Hepatocyte (in vitro differentiated cells): ENCODE measurements at regions not wholly inside any gene's neighbourhood (a gene's known extent, or its start where the extent isn't known, plus 50 kb on each side); places are given as distances from the start of the nearest gene placed in this dataset.

ENCODE experiments used
- DNase-seq: peaks from one replicate; pipeline ENCODE4 v3.0.0-alpha.2; 2016; ENCODE audit warnings: low spot score
- H2AFZ ChIP-seq: fragments of 200-600 bp; sonication (generic); 2 replicates; pipeline ENCODE4 v1.6.0; 2016; ENCODE audit warnings: antibody characterized with exemption, mild to moderate bottlenecking
- H3K27ac ChIP-seq: fragments of 200-600 bp; sonication (generic); 2 replicates; pipeline ENCODE4 v1.5.1; 2016; ENCODE audit warnings: mild to moderate bottlenecking
- H3K27me3 ChIP-seq: fragments of 200-600 bp; sonication (generic); 2 replicates; pipeline ENCODE4 v1.6.1; 2016
- H3K36me3 ChIP-seq: fragments of 200-600 bp; sonication (generic); replicated peaks from 2 replicates; pipeline ENCODE4 v1.5.1; 2016; ENCODE audit warnings: low read depth; ENCODE audit not compliant: insufficient read depth
- H3K4me1 ChIP-seq: fragments of 200-600 bp; sonication (generic); 2 replicates; pipeline ENCODE4 v1.5.1; 2016; ENCODE audit warnings: mild to moderate bottlenecking, moderate library complexity; ENCODE audit not compliant: insufficient read depth
- H3K4me2 ChIP-seq: fragments of 200-600 bp; sonication (generic); 2 replicates; pipeline ENCODE4 v1.6.0; 2016
- H3K4me3 ChIP-seq: fragments of 200-600 bp; sonication (generic); 2 replicates; pipeline ENCODE4 v1.5.1; 2016; ENCODE audit warnings: mild to moderate bottlenecking
- H3K79me2 ChIP-seq: fragments of 200-600 bp; sonication (generic); 2 replicates; pipeline ENCODE4 v1.6.0; 2017; ENCODE audit warnings: mild to moderate bottlenecking
- H3K9me2 ChIP-seq: fragments of 200-600 bp; sonication (generic); replicated peaks from 2 replicates; pipeline ENCODE4 v1.6.0; 2017; ENCODE audit warnings: mild to moderate bottlenecking; ENCODE audit not compliant: insufficient read depth
- H3K9me3 ChIP-seq: fragments of 200-600 bp; sonication (generic); 2 replicates; pipeline ENCODE4 v1.5.1; 2016; ENCODE audit warnings: low read depth, mild to moderate bottlenecking
- H4K20me1 ChIP-seq: fragments of 200-600 bp; sonication (generic); 2 replicates; pipeline ENCODE4 v1.6.0; 2016; ENCODE audit warnings: mild to moderate bottlenecking; ENCODE audit not compliant: insufficient read depth, poor library complexity, severe bottlenecking
- EZH2 ChIP-seq: fragments of 200-600 bp; sonication (generic); IDR thresholded peaks from 2 replicates; pipeline ENCODE4 v1.6.1; 2016; ENCODE audit warnings: antibody characterized with exemption, mild to moderate bottlenecking, borderline replicate concordance
- EZH2phosphoT487 ChIP-seq: fragments of 200-600 bp; sonication (generic); IDR thresholded peaks from one replicate; pipeline ENCODE4 v1.6.1; 2018; ENCODE audit warnings: antibody characterized with exemption, mild to moderate bottlenecking, low read depth, moderate library complexity; ENCODE audit not compliant: unreplicated experiment, severe bottlenecking
- WGBS: methylation state at CpG from one replicate; pipeline ENCODE4 v1.1.6; 2016; ENCODE audit warnings: low lambda C conversion rate; ENCODE audit errors: missing lambda C conversion rate; 5-methylcytosine and 5-hydroxymethylcytosine counted together
- TF ChIP-seq, protein P1 (sequence below): fragments of 200-600 bp; sonication (generic); IDR thresholded peaks from 2 replicates; pipeline ENCODE4 v1.5.1; 2016; ENCODE audit warnings: antibody characterized with exemption, mild to moderate bottlenecking; ENCODE audit not compliant: poor library complexity

DNA sequence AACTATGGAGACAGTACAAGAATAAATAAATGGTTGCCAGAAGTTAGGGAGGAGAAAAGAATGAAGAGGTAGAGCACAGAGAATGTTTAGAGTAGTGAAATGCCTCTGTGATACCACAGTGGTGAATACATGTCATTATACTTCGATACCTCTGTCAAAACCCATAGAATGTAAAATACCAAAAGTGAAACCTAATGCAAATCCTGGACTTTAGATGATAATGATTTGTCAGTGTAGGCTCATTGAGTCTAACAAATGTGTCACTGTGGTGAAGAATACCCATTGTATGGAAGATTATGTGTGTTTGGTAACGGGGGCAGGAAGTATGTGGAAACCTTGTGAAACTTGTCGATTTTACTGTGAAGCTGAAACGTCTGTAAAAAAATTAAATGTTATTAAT lies 1106.5 kb upstream of the TMPRSS15 start:
- no peaks in the 10 kb centered on the region for H3K27me3 ChIP-seq
- no peaks in the 10 kb centered on the region for H3K36me3 ChIP-seq
- no peak overlapping the region for H3K27ac ChIP-seq
- no peaks in the 10 kb centered on the region for H3K79me2 ChIP-seq
- no peak for TF ChIP-seq EZH2
- TF ChIP-seq, protein P1, sequence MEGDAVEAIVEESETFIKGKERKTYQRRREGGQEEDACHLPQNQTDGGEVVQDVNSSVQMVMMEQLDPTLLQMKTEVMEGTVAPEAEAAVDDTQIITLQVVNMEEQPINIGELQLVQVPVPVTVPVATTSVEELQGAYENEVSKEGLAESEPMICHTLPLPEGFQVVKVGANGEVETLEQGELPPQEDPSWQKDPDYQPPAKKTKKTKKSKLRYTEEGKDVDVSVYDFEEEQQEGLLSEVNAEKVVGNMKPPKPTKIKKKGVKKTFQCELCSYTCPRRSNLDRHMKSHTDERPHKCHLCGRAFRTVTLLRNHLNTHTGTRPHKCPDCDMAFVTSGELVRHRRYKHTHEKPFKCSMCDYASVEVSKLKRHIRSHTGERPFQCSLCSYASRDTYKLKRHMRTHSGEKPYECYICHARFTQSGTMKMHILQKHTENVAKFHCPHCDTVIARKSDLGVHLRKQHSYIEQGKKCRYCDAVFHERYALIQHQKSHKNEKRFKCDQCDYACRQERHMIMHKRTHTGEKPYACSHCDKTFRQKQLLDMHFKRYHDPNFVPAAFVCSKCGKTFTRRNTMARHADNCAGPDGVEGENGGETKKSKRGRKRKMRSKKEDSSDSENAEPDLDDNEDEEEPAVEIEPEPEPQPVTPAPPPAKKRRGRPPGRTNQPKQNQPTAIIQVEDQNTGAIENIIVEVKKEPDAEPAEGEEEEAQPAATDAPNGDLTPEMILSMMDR: no peak
- TF ChIP-seq EZH2phosphoT487: no peak
- no peak for DNase-seq
- no peaks in the 10 kb centered on the region for H4K20me1 ChIP-seq
- no peak overlapping the region for H3K4me2 ChIP-seq
- no peaks in the 10 kb centered on the region for H3K9me3 ChIP-seq
- WGBS: 96% methylated on average over 4 of the region's 4 CpGs
- H3K9me2 ChIP-seq: no peaks in the 10 kb centered on the region
- H3K4me3 ChIP-seq: no peak overlapping the region
- no peaks in the 10 kb centered on the region for H3K4me1 ChIP-seq
- H2AFZ ChIP-seq: no peak overlapping the region

DNA sequence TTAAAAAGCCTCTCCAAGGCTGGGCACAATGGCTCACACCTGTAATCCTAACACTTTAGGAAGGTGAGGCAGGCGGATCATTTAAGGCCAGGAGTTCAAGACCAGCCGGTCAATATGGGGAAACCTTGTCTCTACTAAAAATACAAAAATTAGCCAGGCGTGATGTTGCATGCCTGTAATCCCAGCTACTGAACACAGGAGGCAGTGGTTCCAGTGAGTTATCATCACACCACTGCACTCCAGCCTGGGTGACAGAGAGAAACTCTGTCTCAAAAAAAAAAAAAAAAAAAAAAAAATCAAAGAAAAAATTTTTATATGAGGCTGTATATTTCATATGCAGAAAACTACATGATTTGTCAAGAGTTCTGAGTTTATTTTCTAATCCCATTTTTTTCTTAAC lies 1107.1 kb upstream of the TMPRSS15 start:
- Histone ChIP-seq H3K36me3 (no peaks in the 10 kb centered on the region), H3K79me2 (no peaks in the 10 kb centered on the region), H3K9me3 (no peaks in the 10 kb centered on the region), H2AFZ (no peak overlapping the region), H3K27me3 (no peaks in the 10 kb centered on the region), H3K4me1 (no peaks in the 10 kb centered on the region), H3K4me3 (no peak overlapping the region), H3K9me2 (no peaks in the 10 kb centered on the region), H3K27ac (no peak overlapping the region), H3K4me2 (no peak overlapping the region), H4K20me1 (no peaks in the 10 kb centered on the region)
- WGBS: 100% methylated on average over 3 of the region's 3 CpGs
- TF ChIP-seq, protein P1: no peak
- DNase-seq: no peak

DNA sequence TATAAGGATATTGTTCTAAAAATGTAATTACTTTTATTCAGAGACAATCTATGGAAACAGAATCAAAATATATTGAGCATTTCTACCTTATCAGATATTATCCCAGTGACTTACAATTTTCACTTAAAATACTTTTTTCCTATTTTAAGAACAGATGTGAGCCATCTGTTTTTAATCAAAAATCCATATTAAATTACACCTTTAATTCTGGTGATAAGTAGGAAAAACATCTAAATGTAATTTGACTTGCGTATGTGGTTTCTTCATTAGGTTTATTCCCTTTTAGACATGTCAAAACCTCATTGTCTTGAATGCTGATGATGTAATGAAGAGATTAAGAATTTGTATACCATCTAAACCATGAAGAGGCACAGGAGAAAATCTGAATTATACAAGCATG lies 1118.8 kb upstream of the TMPRSS15 start:
- WGBS: 48% methylated on average over 1 of the region's 1 CpG
- Histone ChIP-seq H3K79me2 (no peaks in the 10 kb centered on the region), H3K27ac (no peak overlapping the region), H3K4me3 (no peak overlapping the region), H3K36me3 (no peaks in the 10 kb centered on the region), H3K4me2 (no peak overlapping the region), H3K27me3 (no peaks in the 10 kb centered on the region), H4K20me1 (no peaks in the 10 kb centered on the region), H2AFZ (no peak overlapping the region), H3K4me1 (no peaks in the 10 kb centered on the region), H3K9me2 (no peaks in the 10 kb centered on the region), H3K9me3 (no peaks in the 10 kb centered on the region)
- DNase-seq: no peak
- TF ChIP-seq EZH2: no peak
- TF ChIP-seq, protein P1: no peak
- no peak for TF ChIP-seq EZH2phosphoT487

DNA sequence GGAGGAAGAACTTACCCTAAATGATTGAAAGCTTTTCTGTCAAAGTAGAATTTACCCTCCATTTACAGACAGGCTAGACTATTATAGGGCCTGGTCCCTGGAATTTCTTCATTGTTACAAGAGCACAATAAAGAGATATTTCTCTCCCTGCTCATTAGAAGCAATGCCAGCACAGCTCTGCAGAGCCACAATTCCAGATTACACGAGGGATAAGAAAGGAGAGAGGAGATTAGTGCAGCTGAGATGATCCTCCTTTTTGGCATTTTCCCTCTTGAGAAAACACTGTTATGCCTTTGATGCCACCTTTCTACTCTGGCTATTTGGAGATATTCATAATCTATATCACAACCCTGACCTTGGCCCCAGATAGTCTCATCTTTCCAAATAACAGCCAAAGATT lies 1119.5 kb upstream of the TMPRSS15 start:
- H3K27me3 ChIP-seq: no peaks in the 10 kb centered on the region
- WGBS: 73% methylated on average over 1 of the region's 1 CpG
- no peak overlapping the region for H3K4me3 ChIP-seq
- H3K4me2 ChIP-seq: no peak overlapping the region
- no peaks in the 10 kb centered on the region for H3K4me1 ChIP-seq
- no peaks in the 10 kb centered on the region for H4K20me1 ChIP-seq
- DNase-seq: no peak
- no peak overlapping the region for H2AFZ ChIP-seq
- no peak overlapping the region for H3K27ac ChIP-seq
- H3K79me2 ChIP-seq: no peaks in the 10 kb centered on the region
- no peaks in the 10 kb centered on the region for H3K36me3 ChIP-seq
- TF ChIP-seq EZH2 (no peak), EZH2phosphoT487 (no peak)
- TF ChIP-seq, protein P1: no peak
- no peaks in the 10 kb centered on the region for H3K9me2 ChIP-seq
- H3K9me3 ChIP-seq: no peaks in the 10 kb centered on the region
